ENCODE measurements at regions not wholly inside any gene's neighbourhood (a gene's known extent, or its start where the extent isn't known, plus 50 kb on each side); places are given as distances from the start of the nearest gene placed in this dataset.
A peak's percentile ranks its signal among the peaks of the same experiment; 100 is the strongest.

GRCh38 chr2:226362980-226363379, 436.6 kb downstream of the IRS1 start:
- no peak overlapping the region for H3K4me3 ChIP-seq (ENCODE audit: low read depth, low read length)
- no peak for TF ChIP-seq CTCF (IDR thresholded peaks at IDR 0.05; ENCODE audit: control insufficient read depth, extremely low read depth, insufficient read depth)
- no peak for DNase-seq (ENCODE audit: low read depth)

GRCh38 chr2:226360658-226361057, 439.0 kb downstream of the IRS1 start:
- no peak overlapping the region for H3K4me3 ChIP-seq (ENCODE audit: low read depth, low read length)
- DNase-seq (ENCODE audit: low read depth) = no peak
- no peak for TF ChIP-seq CTCF (IDR thresholded peaks at IDR 0.05; ENCODE audit: control insufficient read depth, extremely low read depth, insufficient read depth)

- H3K4me3 ChIP-seq (ENCODE audit: low read depth, low read length) = no peak overlapping the region
- TF ChIP-seq CTCF (IDR thresholded peaks at IDR 0.05; ENCODE audit: control insufficient read depth, extremely low read depth, insufficient read depth) = no peak
- DNase-seq (ENCODE audit: low read depth) = no peak
These were observed 440.9 kb downstream of the IRS1 start for GRCh38 chr2:226358688-226359087.

- no peak for TF ChIP-seq CTCF (IDR thresholded peaks at IDR 0.05; ENCODE audit: control insufficient read depth, extremely low read depth, insufficient read depth)
- no peak for DNase-seq (ENCODE audit: low read depth)
- no peak overlapping the region for H3K4me3 ChIP-seq (ENCODE audit: low read depth, low read length)
These were observed 441.8 kb downstream of the IRS1 start for GRCh38 chr2:226357816-226358215.

GRCh38 chr2:226355600-226355999, 444.0 kb downstream of the IRS1 start:
- no peak for DNase-seq (ENCODE audit: low read depth)
- no peak for TF ChIP-seq CTCF (IDR thresholded peaks at IDR 0.05; ENCODE audit: control insufficient read depth, extremely low read depth, insufficient read depth)
- no peak overlapping the region for H3K4me3 ChIP-seq (ENCODE audit: low read depth, low read length)

GRCh38 chr2:226354434-226354833, 445.2 kb downstream of the IRS1 start:
- DNase-seq (ENCODE audit: low read depth) = no peak
- no peak for TF ChIP-seq CTCF (IDR thresholded peaks at IDR 0.05; ENCODE audit: control insufficient read depth, extremely low read depth, insufficient read depth)
- H3K4me3 ChIP-seq (ENCODE audit: low read depth, low read length) = no peak overlapping the region

GRCh38 chr2:226352941-226353560, 446.6 kb downstream of the IRS1 start:
- H3K4me3 ChIP-seq (ENCODE audit: low read depth, low read length) = no peak overlapping the region
- DNase-seq (ENCODE audit: low read depth) = peak; percentile 1
- TF ChIP-seq CTCF (IDR thresholded peaks at IDR 0.05; ENCODE audit: control insufficient read depth, extremely low read depth, insufficient read depth) = no peak

All from LNCaP clone FGC (cell line).